ENCODE measurements at regions not wholly inside any gene's neighbourhood (a gene's known extent, or its start where the extent isn't known, plus 50 kb on each side); places are given as distances from the start of the nearest gene placed in this dataset.

DNA sequence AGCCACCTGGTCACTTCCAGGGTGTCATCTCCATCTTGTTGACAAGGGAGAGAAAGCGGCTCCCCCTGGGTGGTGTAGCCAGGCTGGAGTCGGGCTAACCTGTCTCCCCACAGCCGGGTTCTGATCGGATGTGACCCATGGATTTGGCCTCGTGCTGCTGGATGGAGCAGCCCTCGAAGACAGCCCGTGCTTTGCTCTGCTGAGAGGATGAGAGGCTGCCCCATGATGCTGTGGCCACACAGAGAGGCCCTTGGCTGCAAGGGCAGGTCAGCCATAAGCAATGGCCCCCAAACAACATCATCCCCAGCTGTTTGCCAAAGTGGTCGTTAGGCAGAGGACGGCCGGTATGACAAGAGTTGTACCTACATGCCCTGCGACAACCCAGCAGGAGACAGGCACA is 106.6 kb downstream of the HMX1 start:
- Histone ChIP-seq H3K36me3 (replicated peaks in 1 of 2; ENCODE audit: control insufficient read depth in 1 of 2, insufficient read depth in 2 of 2, low read length in 2 of 2) (no peaks in the 10 kb centered on the region), H3K9ac (ENCODE audit: insufficient read depth, low read length, poor library complexity, severe bottlenecking) (no peak overlapping the region), H3K4me3 (replicated peaks in 1 of 3; ENCODE audit: low read depth in 2 of 3, low read length in 3 of 3) (no peak overlapping the region), H3K27me3 (ENCODE audit: control insufficient read depth in 2 of 2, insufficient read depth in 2 of 2, low read length in 2 of 2) (no peaks in the 10 kb centered on the region), H3K4me1 (ENCODE audit: control insufficient read depth in 1 of 2, insufficient read depth in 2 of 2, low read length in 2 of 2) (no peaks in the 10 kb centered on the region), H3K4me2 (replicated peaks; ENCODE audit: extremely low read depth, low read length, poor library complexity, severe bottlenecking) (no peak overlapping the region), H3K9me3 (replicated peaks in 1 of 2; ENCODE audit: control insufficient read depth in 1 of 2, insufficient read depth in 1 of 2, low read length in 2 of 2) (no peaks in the 10 kb centered on the region), H4K20me1 (ENCODE audit: insufficient read depth, low read length) (no peaks in the 10 kb centered on the region), H2AFZ (ENCODE audit: insufficient read depth, low read depth, low read length, poor library complexity, severe bottlenecking) (no peak overlapping the region), H3K27ac (ENCODE audit: low read depth in 1 of 2, low read length in 2 of 2) (no peak overlapping the region), H3K79me2 (ENCODE audit: insufficient read depth, low read length) (no peaks in the 10 kb centered on the region)
- TF ChIP-seq, protein P1, sequence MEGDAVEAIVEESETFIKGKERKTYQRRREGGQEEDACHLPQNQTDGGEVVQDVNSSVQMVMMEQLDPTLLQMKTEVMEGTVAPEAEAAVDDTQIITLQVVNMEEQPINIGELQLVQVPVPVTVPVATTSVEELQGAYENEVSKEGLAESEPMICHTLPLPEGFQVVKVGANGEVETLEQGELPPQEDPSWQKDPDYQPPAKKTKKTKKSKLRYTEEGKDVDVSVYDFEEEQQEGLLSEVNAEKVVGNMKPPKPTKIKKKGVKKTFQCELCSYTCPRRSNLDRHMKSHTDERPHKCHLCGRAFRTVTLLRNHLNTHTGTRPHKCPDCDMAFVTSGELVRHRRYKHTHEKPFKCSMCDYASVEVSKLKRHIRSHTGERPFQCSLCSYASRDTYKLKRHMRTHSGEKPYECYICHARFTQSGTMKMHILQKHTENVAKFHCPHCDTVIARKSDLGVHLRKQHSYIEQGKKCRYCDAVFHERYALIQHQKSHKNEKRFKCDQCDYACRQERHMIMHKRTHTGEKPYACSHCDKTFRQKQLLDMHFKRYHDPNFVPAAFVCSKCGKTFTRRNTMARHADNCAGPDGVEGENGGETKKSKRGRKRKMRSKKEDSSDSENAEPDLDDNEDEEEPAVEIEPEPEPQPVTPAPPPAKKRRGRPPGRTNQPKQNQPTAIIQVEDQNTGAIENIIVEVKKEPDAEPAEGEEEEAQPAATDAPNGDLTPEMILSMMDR (IDR thresholded peaks at IDR 0.05) = no peak
- WGBS (ENCODE audit: insufficient coverage) = 87% methylated on average over 10 of the region's 11 CpGs
- no peak for DNase-seq
- no peaks in the 10 kb centered on the region for H3K36me3 Mint-ChIP-seq
- peaks cover 0 to 4% (median 3%) of the 10 kb centered on the region in 3 donors for H3K27me3 Mint-ChIP-seq (ENCODE audit: low read depth in 3 of 3)
- no peak overlapping the region for H3K27ac Mint-ChIP-seq
- H3K4me1 Mint-ChIP-seq = no peaks in the 10 kb centered on the region
- intact Hi-C loops (cut with micrococcal nuclease) = no loop called here
- no peak overlapping the region for H3K4me3 Mint-ChIP-seq
- H3K9me3 Mint-ChIP-seq = no peaks in the 10 kb centered on the region

DNA sequence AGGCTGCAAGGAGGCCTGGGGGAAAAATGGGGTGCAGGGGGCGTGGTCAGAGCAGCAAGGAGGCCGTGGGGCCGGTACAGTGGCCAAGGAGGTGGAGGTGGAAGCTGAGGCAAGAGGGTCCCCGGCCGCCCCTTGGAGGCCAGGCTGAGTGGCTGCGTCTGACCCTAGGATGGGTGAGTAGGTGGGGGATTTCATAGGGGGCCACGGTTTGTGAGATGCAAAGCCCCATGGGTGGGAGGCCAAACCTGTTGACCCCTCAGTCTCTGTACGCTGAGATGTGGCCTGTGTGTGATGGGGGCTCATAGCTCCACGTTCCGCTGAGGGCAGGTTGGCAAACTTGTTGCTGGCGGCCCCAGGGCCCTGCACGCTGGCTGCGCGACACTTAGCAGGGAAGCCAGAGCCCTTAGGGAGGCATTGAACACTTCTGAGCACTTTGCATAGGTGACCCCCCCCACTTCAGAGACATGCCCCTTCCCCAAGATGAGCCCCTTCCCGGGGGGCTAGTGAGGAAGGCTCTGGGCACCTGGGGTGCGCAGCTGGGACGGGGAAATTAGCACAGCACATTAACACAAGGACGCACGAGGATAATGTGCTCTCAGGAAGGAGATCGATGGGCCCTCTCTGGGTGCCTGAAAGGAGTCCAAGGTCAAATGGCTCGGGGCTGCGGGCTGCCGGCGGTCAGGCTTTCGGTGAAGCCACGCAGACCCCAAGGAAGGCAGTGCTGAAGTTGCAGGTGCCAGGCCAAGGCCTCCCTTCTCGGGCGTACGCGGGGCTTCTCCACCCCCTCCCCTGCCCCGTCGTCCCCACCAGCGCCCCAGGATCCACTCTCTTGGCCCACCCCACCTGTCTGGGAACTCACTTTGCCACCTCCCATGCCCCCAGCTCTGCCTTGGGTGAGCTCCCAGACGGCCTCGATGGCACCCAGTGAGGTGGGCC is 107.4 kb downstream of the HMX1 start:
- H3K27ac ChIP-seq (ENCODE audit: low read depth in 1 of 2, low read length in 2 of 2) = no peak overlapping the region
- no peaks in the 10 kb centered on the region for H4K20me1 ChIP-seq (ENCODE audit: insufficient read depth, low read length)
- no peaks in the 10 kb centered on the region for H3K4me1 Mint-ChIP-seq
- H3K9me3 ChIP-seq (replicated peaks in 1 of 2; ENCODE audit: control insufficient read depth in 1 of 2, insufficient read depth in 1 of 2, low read length in 2 of 2) = no peaks in the 10 kb centered on the region
- no peaks in the 10 kb centered on the region for H3K27me3 ChIP-seq (ENCODE audit: control insufficient read depth in 2 of 2, insufficient read depth in 2 of 2, low read length in 2 of 2)
- no peaks in the 10 kb centered on the region for H3K9me3 Mint-ChIP-seq
- peaks cover 0 to 6% (median 4%) of the 10 kb centered on the region in 3 donors for H3K27me3 Mint-ChIP-seq (ENCODE audit: low read depth in 3 of 3)
- no peak overlapping the region for H3K9ac ChIP-seq (ENCODE audit: insufficient read depth, low read length, poor library complexity, severe bottlenecking)
- no peaks in the 10 kb centered on the region for H3K4me1 ChIP-seq (ENCODE audit: control insufficient read depth in 1 of 2, insufficient read depth in 2 of 2, low read length in 2 of 2)
- TF ChIP-seq, protein P1 (IDR thresholded peaks at IDR 0.05) = no peak
- no peak for DNase-seq
- intact Hi-C loops (cut with micrococcal nuclease) = no loop called here
- H2AFZ ChIP-seq (ENCODE audit: insufficient read depth, low read depth, low read length, poor library complexity, severe bottlenecking) = no peak overlapping the region
- no peaks in the 10 kb centered on the region for H3K36me3 ChIP-seq (replicated peaks in 1 of 2; ENCODE audit: control insufficient read depth in 1 of 2, insufficient read depth in 2 of 2, low read length in 2 of 2)
- H3K79me2 ChIP-seq (ENCODE audit: insufficient read depth, low read length) = no peaks in the 10 kb centered on the region
- H3K4me2 ChIP-seq (replicated peaks; ENCODE audit: extremely low read depth, low read length, poor library complexity, severe bottlenecking) = no peak overlapping the region
- H3K36me3 Mint-ChIP-seq = no peaks in the 10 kb centered on the region
- no peak overlapping the region for H3K27ac Mint-ChIP-seq
- 81% methylated on average over 31 of the region's 35 CpGs for WGBS (ENCODE audit: insufficient coverage)
- H3K4me3 ChIP-seq (replicated peaks in 1 of 3; ENCODE audit: low read depth in 2 of 3, low read length in 3 of 3) = no peak overlapping the region
- no peak overlapping the region for H3K4me3 Mint-ChIP-seq
